WI38 (cell line): ENCODE measurements at regions not wholly inside any gene's neighbourhood (a gene's known extent, or its start where the extent isn't known, plus 50 kb on each side); places are given as distances from the start of the nearest gene placed in this dataset.

Source experiments
- H3K4me3 ChIP-seq: 2 replicates; pipeline ENCODE4 v1.5.1; 2011; ENCODE audit warnings: low read depth, mild to moderate bottlenecking, control low read depth, low read length
- TF ChIP-seq, protein P1 (sequence below): IDR thresholded peaks from 2 replicates; pipeline ENCODE4 v1.5.1; 2012; ENCODE audit warnings: low read depth, mild to moderate bottlenecking, control low read depth, low read length

DNA sequence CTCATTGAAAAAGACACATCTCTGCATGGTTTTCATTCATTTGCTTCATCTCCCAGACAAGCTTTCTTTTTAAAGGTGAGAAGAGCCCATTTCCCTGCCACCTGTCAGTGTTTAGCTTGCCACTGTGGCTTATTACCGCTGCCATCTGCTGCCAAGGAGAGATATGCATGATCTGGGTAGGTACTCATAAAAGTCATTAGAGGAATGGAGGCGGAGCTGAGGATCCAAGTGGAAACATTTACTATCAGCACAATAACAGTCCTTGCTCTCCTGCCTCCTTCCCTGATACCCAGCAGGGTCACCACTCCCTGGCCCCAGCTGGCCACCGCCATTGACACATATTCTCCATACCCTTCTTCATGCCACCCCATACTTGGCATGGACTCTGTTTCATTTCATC is 390.4 kb downstream of the TSN start:
- no peak overlapping the region for H3K4me3 ChIP-seq
- TF ChIP-seq, protein P1, sequence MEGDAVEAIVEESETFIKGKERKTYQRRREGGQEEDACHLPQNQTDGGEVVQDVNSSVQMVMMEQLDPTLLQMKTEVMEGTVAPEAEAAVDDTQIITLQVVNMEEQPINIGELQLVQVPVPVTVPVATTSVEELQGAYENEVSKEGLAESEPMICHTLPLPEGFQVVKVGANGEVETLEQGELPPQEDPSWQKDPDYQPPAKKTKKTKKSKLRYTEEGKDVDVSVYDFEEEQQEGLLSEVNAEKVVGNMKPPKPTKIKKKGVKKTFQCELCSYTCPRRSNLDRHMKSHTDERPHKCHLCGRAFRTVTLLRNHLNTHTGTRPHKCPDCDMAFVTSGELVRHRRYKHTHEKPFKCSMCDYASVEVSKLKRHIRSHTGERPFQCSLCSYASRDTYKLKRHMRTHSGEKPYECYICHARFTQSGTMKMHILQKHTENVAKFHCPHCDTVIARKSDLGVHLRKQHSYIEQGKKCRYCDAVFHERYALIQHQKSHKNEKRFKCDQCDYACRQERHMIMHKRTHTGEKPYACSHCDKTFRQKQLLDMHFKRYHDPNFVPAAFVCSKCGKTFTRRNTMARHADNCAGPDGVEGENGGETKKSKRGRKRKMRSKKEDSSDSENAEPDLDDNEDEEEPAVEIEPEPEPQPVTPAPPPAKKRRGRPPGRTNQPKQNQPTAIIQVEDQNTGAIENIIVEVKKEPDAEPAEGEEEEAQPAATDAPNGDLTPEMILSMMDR: no peak

DNA sequence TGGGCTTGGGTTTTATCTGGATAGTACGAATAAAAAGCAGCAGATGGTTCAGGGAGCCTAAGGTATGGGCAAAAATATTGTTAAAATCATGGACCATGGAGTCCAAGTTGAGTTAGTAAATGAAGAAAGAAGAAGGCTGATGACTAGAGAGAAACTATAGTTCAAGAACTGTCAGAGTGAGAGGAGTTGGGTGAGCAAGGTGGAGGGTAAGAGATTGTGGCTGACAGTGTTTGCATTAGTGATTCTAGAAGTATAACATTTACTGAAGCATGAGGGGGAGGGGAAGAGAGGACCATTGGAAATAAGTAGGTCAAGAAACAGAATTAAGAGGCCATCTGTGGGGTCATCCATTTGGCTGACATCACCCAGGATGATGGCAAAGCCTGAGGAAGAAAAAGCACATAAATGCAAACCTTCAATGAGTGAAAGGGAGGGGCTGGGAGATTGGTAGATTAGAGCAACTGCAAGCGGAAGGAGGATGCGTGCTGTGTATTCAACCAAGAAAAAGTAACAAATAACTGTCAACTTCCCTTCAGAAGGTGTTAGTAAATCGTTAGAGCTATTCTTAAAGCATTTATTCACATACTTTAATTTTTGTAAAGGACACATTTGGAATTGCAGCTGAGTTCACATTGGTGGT is 392.8 kb downstream of the TSN start:
- TF ChIP-seq, protein P1: no peak
- no peak overlapping the region for H3K4me3 ChIP-seq

DNA sequence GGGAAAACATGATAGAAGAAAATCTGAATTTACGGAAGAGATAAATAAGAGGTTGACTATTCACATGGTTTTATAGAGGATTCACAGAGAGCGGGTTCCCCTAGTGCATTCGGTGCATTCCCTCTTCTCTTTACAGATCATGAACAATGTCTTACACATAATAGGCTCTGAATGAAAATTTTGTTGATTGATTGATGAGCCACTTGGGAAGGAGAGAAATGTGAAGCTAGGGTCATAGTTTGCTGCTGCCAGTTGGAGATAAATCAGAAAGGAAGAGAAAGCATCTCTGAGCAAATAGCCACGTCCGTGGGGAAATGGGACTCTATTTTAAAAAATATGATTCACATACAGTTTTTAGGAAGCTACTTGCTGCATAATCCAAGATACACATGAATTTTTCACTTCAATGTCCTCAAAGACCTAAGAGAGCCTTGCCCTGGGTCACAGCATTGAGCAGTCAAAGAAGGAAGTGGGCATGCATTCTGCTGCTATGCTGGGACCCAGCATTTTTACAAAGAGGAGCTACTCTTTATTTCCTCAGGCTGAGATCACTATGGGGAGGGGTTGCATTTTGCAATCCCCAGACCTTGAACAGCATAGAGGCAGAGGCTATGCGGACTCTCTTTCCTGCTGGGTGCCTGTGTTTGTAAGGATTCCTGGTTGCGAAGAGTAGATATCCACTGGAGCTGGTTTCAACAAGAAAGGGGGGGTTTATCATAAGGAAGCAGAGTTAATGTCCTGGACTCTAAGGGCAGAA is 395.3 kb downstream of the TSN start:
- TF ChIP-seq, protein P1: no peak
- H3K4me3 ChIP-seq: no peak overlapping the region

DNA sequence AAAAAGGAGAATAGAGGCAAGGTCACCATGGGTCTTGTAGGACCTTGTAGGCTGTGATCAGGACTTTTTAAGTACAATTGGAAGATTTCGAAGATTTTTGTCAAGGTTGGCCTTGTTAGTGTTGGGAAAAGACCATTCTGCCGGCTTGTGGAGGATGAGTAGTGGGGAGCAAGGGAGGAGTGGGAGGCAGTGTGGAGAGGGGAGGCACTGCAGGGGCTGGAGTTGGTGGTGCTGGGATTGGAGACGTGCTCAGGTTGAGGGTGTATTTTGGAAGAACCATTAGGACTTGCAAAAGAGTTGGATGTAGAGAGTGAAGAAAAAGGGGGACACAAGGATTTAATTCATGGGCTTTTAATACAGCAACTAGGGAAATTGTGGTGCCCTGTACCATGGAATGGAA is 397.1 kb downstream of the TSN start:
- H3K4me3 ChIP-seq: no peak overlapping the region
- TF ChIP-seq, protein P1: no peak

DNA sequence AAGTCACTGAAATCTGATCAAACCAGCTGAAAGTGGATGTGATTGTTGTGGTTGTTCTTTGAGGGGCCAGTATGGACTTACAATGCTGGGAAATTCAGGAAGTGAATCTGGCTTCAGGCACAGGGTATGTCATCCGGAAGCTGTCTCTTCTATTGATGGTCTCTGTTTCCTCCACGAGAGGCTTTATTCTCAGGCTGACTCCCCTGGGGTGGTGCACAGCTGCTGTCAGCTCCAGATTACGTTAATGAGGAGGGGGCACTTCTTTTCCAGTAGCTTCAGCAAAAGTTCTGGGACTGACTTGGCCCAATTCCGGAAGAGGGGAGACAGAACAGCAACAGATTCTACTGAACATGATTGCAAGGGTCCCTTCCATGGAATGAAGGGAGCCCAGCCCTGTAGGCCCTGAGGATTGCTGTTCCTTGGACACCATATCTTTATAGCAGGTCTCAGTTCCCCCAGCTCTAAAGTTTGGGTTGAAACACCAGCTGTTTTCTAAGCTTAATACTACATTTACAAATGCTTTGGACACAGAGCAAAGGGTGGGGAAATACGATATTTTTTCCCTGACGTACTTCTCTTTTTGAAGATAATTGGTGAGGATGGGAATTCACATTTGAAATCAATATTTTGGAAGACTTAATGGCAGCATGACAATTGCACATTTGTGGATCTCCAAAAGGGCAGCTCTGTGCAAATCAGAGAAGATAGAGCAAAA is 400.9 kb downstream of the TSN start:
- H3K4me3 ChIP-seq: no peak overlapping the region
- TF ChIP-seq, protein P1: no peak

DNA sequence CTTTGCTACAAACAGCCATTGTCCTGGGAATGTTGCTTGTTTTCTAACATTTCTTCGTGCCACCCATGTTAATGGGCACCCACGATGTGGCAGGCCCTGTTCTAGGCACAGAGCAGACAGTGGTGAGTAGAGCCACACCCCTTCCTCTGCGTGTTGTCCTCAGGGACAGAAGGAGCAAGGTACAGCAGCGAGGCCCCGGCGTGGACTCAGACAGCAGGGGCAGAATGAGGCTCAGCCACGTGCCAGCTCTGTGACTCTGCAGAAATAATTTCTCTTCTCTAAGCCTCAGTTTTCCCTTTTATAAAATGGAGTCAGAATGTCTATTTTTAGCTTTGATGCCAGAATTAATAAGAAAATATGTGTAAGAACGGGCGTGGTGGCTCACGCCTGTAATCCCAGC is 401.7 kb downstream of the TSN start:
- no peak overlapping the region for H3K4me3 ChIP-seq
- TF ChIP-seq, protein P1: no peak

DNA sequence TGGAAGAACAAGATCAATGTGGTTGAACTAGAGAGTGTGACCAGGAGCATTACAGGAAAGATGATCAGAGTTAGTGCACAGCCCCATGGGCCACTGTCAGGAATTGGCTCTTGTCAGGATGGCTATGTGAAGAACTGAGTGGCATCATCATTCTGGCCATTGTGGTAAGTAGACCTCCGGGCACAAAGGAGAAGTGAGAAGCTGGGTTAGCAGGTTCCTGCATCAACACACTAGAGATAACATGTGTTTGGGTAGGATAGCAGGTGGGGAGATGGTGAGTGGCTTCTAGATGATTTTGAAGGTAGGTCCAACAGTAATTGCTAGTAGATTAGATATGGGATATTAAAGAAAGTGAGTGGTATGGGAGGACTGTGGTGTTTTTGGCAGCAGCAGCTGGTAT is 408.2 kb downstream of the TSN start:
- no peak overlapping the region for H3K4me3 ChIP-seq
- TF ChIP-seq, protein P1: no peak
